ENCODE measurements at regions not wholly inside any gene's neighbourhood (a gene's known extent, or its start where the extent isn't known, plus 50 kb on each side); places are given as distances from the start of the nearest gene placed in this dataset.

- DNase-seq: no peak
Observed at GRCh38 chr15:91523596-91523995, 329.9 kb upstream of the SLCO3A1 start.

DNA sequence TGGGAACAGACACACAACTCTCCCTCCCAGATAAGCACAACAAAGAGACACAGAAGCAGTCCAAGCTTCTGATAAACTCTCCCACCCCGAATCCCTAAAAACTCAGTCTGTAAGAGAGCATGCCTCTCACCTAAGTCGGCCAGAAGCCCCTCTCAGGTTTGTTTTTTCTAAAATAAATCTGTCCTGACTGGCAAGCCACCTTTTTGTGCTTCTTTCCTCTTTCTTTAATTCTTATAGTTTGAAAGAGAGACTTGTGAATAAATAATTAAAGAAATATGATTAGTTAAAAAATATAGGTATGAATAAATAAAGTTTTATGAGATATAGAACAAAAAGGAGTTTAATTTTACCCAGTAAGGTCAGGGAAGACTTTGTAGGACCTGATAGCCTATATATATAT lies 329.0 kb upstream of the SLCO3A1 start:
- no peak for DNase-seq

DNA sequence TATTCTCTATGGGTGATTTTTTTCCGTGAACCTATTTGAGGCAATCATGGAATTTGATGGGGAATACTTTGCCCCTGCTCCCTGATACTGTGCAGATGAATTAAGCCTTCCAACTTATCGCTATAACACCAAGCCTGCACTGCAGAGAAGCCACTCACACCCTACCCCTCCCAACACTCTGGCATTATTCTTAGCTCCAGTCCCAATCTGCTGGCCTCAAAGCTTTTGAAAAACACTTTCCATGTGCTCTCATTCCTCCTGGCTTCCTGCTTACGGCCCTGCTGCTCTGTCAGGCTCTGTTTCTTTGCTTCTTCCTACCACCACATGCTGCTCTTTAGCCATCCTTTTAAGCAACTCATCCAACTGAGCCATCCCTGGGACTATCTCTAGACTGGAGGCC lies 327.8 kb upstream of the SLCO3A1 start:
- no peak for DNase-seq

DNA sequence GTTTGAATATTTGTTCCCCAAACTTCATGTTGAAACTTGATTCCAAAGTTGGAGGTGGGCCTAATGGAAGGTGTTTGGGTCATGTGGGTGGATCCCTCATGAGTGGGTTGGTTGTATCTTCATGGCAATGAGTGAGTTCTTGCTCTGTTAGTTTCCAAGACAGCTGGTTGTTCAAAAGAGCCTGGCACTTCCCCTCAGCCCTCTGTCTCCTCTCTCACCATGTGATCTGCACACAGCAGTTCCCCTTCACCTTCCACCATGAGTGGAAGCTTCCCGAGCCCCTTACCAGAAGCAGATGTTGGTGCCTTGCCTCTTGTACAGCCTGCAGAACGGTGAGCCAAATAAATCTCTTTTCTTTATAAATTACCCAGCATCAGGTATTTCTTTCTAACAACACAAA lies 327.1 kb upstream of the SLCO3A1 start:
- DNase-seq: no peak

DNA sequence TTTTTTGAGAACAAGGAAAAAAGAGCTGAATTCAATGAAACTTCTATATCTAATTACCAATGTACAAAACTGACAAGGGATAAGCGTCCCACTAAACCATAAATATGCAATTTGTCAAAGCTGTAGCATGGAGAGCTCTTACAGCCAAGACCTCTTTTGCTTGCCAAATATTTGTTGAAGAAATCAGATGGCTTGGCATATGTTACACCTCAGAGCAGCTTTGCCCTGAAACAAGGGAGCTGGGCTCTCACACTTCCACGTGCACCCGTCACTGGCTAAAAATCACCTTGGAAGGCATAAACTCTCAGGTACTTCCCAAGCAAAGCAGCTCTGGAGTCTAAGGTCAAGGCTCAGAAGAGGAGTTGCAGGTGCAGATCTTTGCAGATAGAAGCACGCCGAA lies 324.7 kb upstream of the SLCO3A1 start:
- no peak for DNase-seq

GRCh38 chr15:91529534-91529933 lies 324.0 kb upstream of the SLCO3A1 start:
- no peak for DNase-seq

DNA sequence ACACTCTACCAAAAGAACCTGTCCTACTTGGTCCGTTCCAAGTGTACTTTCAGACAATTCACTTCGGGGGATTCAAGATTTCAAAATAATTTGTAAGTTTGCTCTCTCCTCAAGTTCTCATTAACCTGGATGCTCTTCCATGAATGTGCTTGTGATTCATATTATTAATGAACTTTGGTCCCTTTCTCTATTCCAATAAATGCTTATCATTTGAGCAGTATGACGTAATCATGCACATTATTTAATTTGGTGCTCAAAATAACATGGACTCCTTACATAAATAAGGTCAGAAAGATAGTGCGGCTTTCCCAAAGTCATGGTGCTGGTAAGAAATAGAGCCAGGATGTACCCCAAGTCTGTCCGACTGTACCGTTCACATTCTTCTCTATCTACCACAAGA lies 323.2 kb upstream of the SLCO3A1 start:
- no peak for DNase-seq

GRCh38 chr15:91530956-91531582 lies 322.4 kb upstream of the SLCO3A1 start:
- DNase-seq: no peak

GRCh38 chr15:91534235-91534634 lies 319.3 kb upstream of the SLCO3A1 start:
- DNase-seq: no peak

DNA sequence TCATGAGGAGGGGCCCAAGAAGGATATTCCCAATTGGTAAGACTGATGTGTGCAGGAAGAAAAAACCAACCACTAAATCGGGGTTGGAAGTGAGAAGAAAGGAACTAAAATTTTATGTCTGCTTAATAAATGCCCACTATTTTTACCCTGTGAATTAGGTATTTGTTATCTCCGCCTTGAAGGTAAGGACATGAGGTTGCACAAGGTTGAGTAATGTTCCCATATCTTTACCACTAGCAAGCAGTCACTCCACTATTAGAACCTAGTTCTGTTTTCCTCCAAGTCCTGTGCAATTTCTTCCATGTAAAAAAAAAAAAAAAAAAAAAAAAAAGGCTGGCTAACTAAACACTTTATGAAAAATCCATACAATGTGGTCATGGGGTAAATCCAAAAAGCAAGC lies 318.5 kb upstream of the SLCO3A1 start:
- no peak for DNase-seq

DNA sequence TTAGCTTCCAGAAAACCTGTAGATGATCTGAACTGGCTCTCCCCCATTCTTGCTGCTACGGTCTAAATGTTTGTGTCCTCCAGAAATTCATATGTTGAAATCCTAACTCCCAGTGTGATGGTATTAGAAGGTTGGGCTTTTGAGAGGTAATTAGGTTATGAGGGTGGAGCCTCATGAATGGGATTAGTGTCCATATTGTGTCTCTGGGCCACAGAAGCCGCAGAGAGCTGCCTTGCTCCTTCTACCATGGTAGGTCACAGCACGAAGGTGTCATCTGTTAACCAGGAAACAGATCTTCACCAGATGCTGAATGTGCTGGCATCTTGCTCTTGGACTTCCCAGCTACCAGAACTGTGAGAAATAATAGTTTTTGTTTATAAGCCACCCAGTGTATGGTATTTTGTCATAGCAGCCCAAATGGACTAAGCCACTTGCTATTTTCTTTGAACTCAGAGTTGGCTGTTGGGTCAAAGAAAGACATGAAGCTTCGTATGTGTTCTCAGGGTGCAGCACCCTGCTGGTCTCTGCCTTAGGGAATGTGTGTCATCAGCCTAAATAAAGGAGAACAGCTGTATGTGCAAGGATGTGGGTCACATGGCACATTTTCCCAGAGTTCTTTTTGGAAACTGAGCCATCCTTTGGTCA lies 317.5 kb upstream of the SLCO3A1 start:
- no peak for DNase-seq

DNA sequence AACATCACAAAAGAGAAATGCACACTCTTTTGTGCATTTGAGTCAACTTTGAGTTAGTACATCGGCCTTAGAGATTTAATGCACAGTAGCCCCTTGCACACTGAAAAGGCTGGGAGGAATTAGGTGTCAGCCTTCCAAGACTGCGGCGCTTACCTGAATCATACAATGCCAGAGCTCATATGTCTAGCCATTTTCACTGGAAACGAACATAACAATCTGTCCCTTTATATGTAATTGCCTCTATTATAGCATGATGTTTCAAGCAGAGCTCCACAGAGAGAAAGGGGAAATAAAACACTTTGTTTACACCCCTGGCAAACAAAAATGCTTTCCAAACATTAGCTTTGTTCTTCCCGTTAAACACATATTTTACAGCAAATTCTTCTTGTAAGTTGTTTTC lies 315.7 kb upstream of the SLCO3A1 start:
- DNase-seq: no peak

GRCh38 chr15:91538782-91539181 lies 314.7 kb upstream of the SLCO3A1 start:
- DNase-seq: no peak

GRCh38 chr15:91541286-91541685 lies 312.2 kb upstream of the SLCO3A1 start:
- DNase-seq: no peak

GRCh38 chr15:91542226-91542625 lies 311.3 kb upstream of the SLCO3A1 start:
- DNase-seq: no peak

DNA sequence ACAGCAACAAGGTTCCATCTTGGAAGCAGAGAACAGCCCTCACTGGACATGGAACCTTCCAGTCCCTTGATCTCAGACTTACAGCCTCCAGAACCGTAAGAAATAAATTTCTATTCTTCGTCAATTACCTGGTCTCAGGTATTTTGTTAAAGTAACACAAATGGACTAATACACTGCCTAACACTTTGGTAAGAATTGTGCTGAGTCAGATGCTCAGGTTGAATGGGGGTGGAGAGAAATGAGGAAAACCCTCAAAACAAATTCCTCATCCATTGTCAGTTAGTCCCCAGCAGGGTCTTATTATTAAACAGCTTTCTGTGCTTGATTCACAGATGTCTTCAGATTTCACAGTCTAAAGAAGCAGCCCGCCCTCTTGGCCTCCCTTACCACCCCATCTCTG lies 306.2 kb upstream of the SLCO3A1 start:
- no peak for DNase-seq

GRCh38 chr15:91548549-91548948 lies 305.0 kb upstream of the SLCO3A1 start:
- no peak for DNase-seq

GRCh38 chr15:91549581-91549980 lies 303.9 kb upstream of the SLCO3A1 start:
- DNase-seq: no peak

DNA sequence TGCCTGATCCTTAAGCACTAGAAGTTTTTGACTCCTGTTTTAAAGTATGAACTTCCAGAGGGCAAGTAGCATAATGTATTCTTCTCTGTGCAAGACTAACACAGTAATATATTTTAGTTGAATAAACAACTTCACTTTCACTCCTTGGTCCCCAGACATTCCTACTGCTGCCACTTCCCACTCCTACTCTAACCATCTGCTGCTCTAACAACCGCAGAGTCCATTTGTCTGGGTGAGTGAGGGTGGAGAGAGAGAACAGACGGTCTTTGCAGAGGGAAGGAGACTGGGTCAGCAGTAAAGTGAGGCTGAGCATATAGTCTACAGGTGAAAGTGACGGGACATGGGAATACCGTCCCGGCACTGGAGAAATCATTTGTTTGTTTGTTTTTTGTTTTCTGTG lies 301.0 kb upstream of the SLCO3A1 start:
- DNase-seq: no peak

GRCh38 chr15:91553196-91553854 lies 300.2 kb upstream of the SLCO3A1 start:
- no peak for DNase-seq

DNA sequence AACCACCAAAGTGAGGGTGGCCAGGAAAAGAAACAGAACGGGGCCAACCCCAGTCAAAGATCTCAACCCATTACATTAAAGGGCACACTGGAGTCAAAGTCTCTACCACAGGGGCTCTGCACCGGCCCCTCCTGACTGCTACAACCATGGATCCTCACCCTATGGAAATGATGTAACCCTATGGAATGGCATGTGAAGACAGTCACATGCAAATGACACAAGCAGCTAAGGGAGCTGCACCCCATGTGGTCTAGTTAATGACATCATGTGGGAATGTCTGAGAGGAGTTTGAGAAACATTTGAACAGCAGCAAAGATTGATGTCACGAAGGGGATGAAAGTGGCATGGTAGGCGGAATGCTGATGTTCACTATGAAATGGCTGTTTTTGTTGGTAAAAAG lies 298.2 kb upstream of the SLCO3A1 start:
- no peak for DNase-seq

GRCh38 chr15:91556926-91557325 lies 296.6 kb upstream of the SLCO3A1 start:
- no peak for DNase-seq

DNA sequence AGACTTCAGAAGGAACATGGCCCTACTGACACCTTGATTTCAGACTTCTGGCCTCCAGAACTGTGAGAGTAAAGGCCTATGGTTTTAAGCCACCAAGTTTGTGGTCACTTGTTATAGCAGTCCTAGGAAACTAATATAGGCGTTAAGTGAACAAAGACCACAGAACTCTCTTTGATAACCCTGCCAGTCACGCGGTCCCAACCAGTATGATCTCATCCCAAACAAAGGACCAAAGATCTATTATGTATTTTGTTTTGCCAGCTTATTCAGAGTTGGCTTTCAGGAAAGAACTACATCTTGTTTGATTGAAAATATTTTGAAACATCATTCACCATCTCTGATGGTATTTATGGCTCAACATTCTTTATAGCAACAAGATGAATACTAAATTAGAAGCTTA lies 294.4 kb upstream of the SLCO3A1 start:
- DNase-seq: no peak

GRCh38 chr15:91561371-91562100 lies 292.0 kb upstream of the SLCO3A1 start:
- no peak for DNase-seq

Data from dermis blood vessel endothelial cell (primary cell).